Colonic mucosa (tissue), 4 donors: ENCODE measurements at regions not wholly inside any gene's neighbourhood (a gene's known extent, or its start where the extent isn't known, plus 50 kb on each side); places are given as distances from the start of the nearest gene placed in this dataset.

Experiments
- DNase-seq: peaks from one replicate; pipeline ENCODE4 v3.0.0-alpha.2; 2020
- H3K27ac ChIP-seq: fragments of 200-600 bp; one replicate; pipeline ENCODE4 v1.8.0; 2021
- H3K27me3 ChIP-seq: fragments of 200-600 bp; one replicate; pipeline ENCODE4 v1.8.0; 2021
- H3K36me3 ChIP-seq: fragments of 200-600 bp; one replicate; pipeline ENCODE4 v1.8.0; 2021
- H3K4me1 ChIP-seq: fragments of 200-600 bp; one replicate; pipeline ENCODE4 v1.8.0; 2021; ENCODE audit warnings: mild to moderate bottlenecking
- H3K4me3 ChIP-seq: fragments of 200-600 bp; one replicate; pipeline ENCODE4 v1.8.0; 2021
- H3K9ac ChIP-seq, 2 donors: one replicate each; pipeline ENCODE4 v1.7.0; 2013; ENCODE audit warnings: control low read depth in 2 of 2, low read depth in 2 of 2, low read length in 2 of 2
- H3K9me3 ChIP-seq: fragments of 200-600 bp; one replicate; pipeline ENCODE4 v1.8.0; 2021
- intact Hi-C: fragments of 100-400 bp; cut with DNase I; formaldehyde crosslinking; loops from one replicate; pipeline ENCODE4 v1.14.1; 2022
- TF ChIP-seq, protein P1 (sequence below): fragments of 200-600 bp; IDR thresholded peaks from one replicate; pipeline ENCODE4 v1.8.0; 2022; ENCODE audit warnings: antibody characterized with exemption, mild to moderate bottlenecking
- donor health status: healthy.
- donor health status: DM: no; HTN: no; CAD: no.
- donor health status: DM: no; HTN: no; CAD: no.

DNA sequence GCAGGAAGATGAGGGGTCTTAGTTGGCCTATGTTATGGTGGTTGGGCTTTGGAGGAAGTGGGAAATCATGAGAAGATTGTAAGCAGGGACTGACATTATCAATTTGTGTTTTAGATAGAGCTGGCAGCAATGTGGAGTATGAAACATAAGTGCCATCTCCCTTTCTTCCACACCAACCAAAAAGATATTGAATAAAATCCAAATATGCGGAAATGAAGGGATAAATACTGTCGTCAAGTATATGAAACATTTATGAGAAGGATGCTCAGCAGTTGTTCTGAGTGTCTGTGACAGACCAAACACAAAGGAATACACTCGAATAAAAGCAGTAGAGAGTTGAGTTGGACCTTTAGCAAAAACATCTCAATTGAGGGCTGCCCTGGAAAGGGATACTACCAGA lies 1090.0 kb upstream of the ZEB2 start:
- intact Hi-C loops, result no loop called here
- Histone ChIP-seq H3K9me3 (no peaks in the 10 kb centered on the region), H3K27me3 (no peaks in the 10 kb centered on the region), H3K36me3 (no peaks in the 10 kb centered on the region), H3K4me1 (no peaks in the 10 kb centered on the region), H3K27ac (no peak overlapping the region), H3K9ac (no peak overlapping the region), H3K4me3 (no peak overlapping the region)
- TF ChIP-seq, protein P1, sequence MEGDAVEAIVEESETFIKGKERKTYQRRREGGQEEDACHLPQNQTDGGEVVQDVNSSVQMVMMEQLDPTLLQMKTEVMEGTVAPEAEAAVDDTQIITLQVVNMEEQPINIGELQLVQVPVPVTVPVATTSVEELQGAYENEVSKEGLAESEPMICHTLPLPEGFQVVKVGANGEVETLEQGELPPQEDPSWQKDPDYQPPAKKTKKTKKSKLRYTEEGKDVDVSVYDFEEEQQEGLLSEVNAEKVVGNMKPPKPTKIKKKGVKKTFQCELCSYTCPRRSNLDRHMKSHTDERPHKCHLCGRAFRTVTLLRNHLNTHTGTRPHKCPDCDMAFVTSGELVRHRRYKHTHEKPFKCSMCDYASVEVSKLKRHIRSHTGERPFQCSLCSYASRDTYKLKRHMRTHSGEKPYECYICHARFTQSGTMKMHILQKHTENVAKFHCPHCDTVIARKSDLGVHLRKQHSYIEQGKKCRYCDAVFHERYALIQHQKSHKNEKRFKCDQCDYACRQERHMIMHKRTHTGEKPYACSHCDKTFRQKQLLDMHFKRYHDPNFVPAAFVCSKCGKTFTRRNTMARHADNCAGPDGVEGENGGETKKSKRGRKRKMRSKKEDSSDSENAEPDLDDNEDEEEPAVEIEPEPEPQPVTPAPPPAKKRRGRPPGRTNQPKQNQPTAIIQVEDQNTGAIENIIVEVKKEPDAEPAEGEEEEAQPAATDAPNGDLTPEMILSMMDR, result no peak
- DNase-seq, result no peak

- DNase-seq, result no peak
- Histone ChIP-seq H3K27me3 (no peaks in the 10 kb centered on the region), H3K9ac (no peak overlapping the region), H3K27ac (no peak overlapping the region), H3K36me3 (no peaks in the 10 kb centered on the region), H3K4me1 (no peaks in the 10 kb centered on the region), H3K4me3 (no peak overlapping the region), H3K9me3 (no peaks in the 10 kb centered on the region)
- TF ChIP-seq, protein P1, result no peak
- intact Hi-C loops, result no loop called here
Measured at GRCh38 chr2:145601361-145601925, 1081.5 kb upstream of the ZEB2 start.

- H3K4me1 ChIP-seq, result no peaks in the 10 kb centered on the region
- H3K27me3 ChIP-seq, result no peaks in the 10 kb centered on the region
- TF ChIP-seq, protein P1, result no peak
- no peaks in the 10 kb centered on the region for H3K36me3 ChIP-seq
- H3K27ac ChIP-seq, result no peak overlapping the region
- H3K9ac ChIP-seq, result no peak overlapping the region
- no peaks in the 10 kb centered on the region for H3K9me3 ChIP-seq
- intact Hi-C loops, result no loop called here
- no peak overlapping the region for H3K4me3 ChIP-seq
- DNase-seq, result no peak
Measured at GRCh38 chr2:145600811-145601210, 1080.9 kb upstream of the ZEB2 start.

DNA sequence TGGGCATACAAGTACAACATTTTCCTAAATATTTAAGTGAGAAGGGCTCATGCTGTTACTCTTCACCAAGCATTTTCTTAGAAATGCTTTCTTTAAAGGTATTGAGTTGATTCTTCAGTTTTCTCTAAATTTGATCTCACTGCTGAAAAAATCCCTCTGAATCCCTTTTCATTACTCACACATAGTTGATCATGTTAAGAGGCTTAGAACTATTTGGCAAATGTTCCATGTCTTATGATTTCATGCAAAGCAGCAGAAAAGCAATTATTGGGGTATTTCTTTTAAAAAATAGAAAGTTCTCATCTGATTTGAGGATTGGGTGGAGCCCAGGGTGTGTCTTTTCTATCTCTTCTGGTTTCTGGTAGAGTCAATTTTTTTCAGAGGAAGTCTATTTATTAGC lies 1079.8 kb upstream of the ZEB2 start:
- no peak for DNase-seq
- Histone ChIP-seq H3K9ac (no peak overlapping the region), H3K4me1 (no peaks in the 10 kb centered on the region), H3K9me3 (no peaks in the 10 kb centered on the region), H3K36me3 (no peaks in the 10 kb centered on the region), H3K27me3 (no peaks in the 10 kb centered on the region), H3K27ac (no peak overlapping the region), H3K4me3 (no peak overlapping the region)
- TF ChIP-seq, protein P1, result no peak
- intact Hi-C loops, result no loop called here

DNA sequence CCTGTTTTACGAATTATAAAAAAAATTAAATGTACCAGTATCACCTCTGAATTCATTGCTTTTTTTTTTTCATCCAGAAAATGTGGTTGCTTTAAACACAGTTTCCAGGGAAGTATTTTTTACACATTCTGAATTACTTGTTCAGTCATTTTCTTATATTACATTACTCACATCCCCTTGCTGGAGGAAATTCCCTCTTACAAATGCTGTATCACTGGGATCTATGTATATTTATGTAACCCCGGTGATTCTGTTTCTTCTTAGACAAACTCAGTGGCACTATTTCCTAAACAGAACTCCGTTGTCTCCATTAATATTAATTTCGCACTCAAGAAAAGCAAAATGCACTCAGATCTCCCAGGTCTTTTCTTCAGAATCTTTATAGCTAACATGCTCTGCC lies 1078.5 kb upstream of the ZEB2 start:
- Histone ChIP-seq H3K36me3 (no peaks in the 10 kb centered on the region), H3K4me3 (no peak overlapping the region), H3K9me3 (no peaks in the 10 kb centered on the region), H3K4me1 (no peaks in the 10 kb centered on the region), H3K27ac (no peak overlapping the region), H3K9ac (no peak overlapping the region), H3K27me3 (no peaks in the 10 kb centered on the region)
- TF ChIP-seq, protein P1, result no peak
- intact Hi-C loops, result no loop called here
- no peak for DNase-seq

DNA sequence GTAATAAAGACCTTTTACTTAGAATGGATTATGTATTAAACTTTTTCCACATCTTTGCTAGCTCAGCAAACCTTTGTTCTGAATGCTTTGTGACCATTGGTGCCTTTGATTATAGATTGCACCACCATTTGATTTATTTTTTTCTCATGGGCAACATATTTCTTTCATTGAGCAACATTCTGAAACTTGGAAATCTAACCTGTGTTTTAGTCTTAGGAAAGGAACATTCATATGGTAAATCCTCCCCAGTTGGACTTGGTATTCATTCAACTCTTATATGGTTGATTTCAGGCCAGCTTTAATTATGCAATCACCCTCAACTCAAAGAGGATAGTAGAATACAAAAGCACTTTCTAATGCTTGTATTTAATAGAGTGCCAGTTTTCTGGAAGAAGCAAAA lies 1077.9 kb upstream of the ZEB2 start:
- TF ChIP-seq, protein P1, result no peak
- Histone ChIP-seq H3K36me3 (no peaks in the 10 kb centered on the region), H3K9ac (no peak overlapping the region), H3K4me3 (no peak overlapping the region), H3K27me3 (no peaks in the 10 kb centered on the region), H3K9me3 (no peaks in the 10 kb centered on the region), H3K27ac (no peak overlapping the region), H3K4me1 (no peaks in the 10 kb centered on the region)
- intact Hi-C loops, result no loop called here
- DNase-seq, result no peak
